Effector memory CD4-positive, alpha-beta T cell (primary cell): ENCODE measurements at regions not wholly inside any gene's neighbourhood (a gene's known extent, or its start where the extent isn't known, plus 50 kb on each side); places are given as distances from the start of the nearest gene placed in this dataset.

ENCODE experiments used
- DNase-seq, 3 donors: peaks; one replicate each; pipeline ENCODE4 v3.0.0-alpha.2; 2020
- H3K27ac ChIP-seq: 2 replicates; pipeline ENCODE4 v1.7.0; 2013; ENCODE audit warnings: mild to moderate bottlenecking, low read length, moderate library complexity; ENCODE audit not compliant: insufficient read depth, poor library complexity, severe bottlenecking
- H3K27me3 ChIP-seq: replicated peaks from 2 replicates; pipeline ENCODE4 v1.7.0; 2013; ENCODE audit warnings: mild to moderate bottlenecking, low read length; ENCODE audit not compliant: insufficient read depth, control insufficient read depth, poor library complexity, severe bottlenecking
- H3K36me3 ChIP-seq: 2 replicates; pipeline ENCODE4 v1.7.0; 2013; ENCODE audit warnings: mild to moderate bottlenecking, low read length, moderate library complexity; ENCODE audit not compliant: control insufficient read depth, insufficient read depth
- H3K4me1 ChIP-seq: 2 replicates; pipeline ENCODE4 v1.7.0; 2013; ENCODE audit warnings: low read length, mild to moderate bottlenecking; ENCODE audit not compliant: control insufficient read depth, insufficient read depth, poor library complexity, severe bottlenecking
- H3K4me3 ChIP-seq: 2 replicates; pipeline ENCODE4 v1.7.0; 2013; ENCODE audit warnings: low read length, low read depth, mild to moderate bottlenecking; ENCODE audit not compliant: insufficient read depth, poor library complexity, severe bottlenecking
- H3K9me3 ChIP-seq: 2 replicates; pipeline ENCODE4 v1.7.0; 2013; ENCODE audit warnings: mild to moderate bottlenecking, low read length, moderate library complexity; ENCODE audit not compliant: control insufficient read depth

DNA sequence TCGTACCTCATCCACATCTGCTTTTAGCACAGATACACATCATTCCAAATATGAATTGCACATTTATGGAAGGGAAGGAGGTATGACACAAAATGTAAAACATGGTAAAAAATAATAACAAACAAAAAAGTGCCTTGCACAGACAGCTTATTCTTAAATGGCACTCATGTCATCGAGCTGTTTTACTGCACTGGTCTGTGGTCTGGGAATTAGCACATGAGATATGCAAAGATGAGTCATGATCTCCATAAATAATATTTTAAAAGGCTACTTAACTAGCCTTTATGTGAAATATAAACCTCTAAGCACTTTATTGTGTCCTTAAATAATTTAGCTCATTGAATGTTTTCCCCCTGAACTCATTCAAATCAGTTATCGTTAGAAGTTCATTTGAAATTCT, 142.2 kb upstream of the ZNF385D start:
- no peaks in the 10 kb centered on the region for H3K27me3 ChIP-seq
- H3K4me1 ChIP-seq: no peaks in the 10 kb centered on the region
- no peaks in the 10 kb centered on the region for H3K9me3 ChIP-seq
- no peaks in the 10 kb centered on the region for H3K36me3 ChIP-seq
- no peak overlapping the region for H3K27ac ChIP-seq
- H3K4me3 ChIP-seq: no peak overlapping the region
- no peak for DNase-seq

DNA sequence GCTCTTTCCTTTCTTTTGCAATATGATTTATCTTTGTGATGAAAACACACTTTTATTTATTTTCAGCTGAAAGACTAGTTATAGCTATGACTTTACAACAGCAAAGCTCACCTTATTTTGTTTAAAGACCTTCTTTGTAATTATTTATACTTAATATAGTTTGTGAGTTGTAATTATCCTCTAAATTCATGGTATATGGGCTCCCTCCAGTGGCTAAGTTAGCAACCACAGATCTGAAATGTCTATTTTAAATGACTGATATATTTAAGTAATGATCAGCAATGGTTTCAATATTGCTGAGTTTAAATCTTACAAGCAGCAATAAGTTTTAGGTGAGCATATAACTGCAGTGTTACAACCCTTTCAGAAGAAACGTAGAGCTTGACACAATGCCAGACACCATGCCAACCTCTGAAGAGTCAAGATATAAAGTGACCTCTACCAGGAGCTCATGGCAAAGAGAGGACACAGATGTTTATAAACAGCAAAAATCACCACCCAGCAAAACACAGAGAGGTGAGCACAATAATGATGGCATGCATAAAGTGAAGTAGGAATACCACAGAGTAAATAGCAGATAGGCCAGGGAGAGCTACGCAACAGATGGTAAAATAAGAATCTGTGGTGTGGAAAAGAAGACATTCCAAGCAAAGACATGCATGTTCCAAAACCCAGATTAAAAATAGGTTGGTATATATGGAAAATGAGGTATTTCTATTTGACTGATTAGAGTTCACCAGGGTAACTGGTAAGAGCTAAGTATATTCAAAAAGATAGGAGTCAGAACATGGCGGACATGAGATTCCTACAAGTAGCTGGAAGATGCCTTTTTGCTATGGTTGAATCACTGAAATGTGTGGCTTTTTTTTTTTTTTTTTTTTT, 143.7 kb upstream of the ZNF385D start:
- no peak for DNase-seq
- H3K36me3 ChIP-seq: no peaks in the 10 kb centered on the region

DNA sequence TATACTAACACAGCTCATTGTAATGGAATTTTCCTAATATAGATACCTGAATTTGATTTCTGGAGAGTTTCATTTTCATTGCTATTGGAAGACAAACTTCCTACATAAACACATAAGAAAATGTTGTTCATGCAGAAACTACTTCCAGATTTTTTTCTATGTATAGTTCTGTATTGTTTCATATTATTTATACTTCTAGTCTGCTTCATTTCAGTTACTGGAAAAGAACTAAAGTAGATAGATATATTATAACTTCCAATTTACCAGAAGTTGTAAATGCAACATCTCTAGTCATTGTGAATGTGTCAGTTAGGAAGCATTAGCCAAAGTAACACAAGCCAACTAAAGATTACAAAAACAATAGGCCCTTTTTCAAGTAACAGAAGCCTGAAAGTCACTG, 147.3 kb upstream of the ZNF385D start:
- Histone ChIP-seq H3K4me1 (no peaks in the 10 kb centered on the region), H3K27me3 (no peaks in the 10 kb centered on the region), H3K27ac (no peak overlapping the region), H3K4me3 (no peak overlapping the region), H3K36me3 (no peaks in the 10 kb centered on the region), H3K9me3 (no peaks in the 10 kb centered on the region)
- DNase-seq: no peak

More for the DNA sequence above, 143.7 kb upstream of the ZNF385D start:
- Histone ChIP-seq H3K27me3 (no peaks in the 10 kb centered on the region), H3K27ac (no peak overlapping the region), H3K4me1 (no peaks in the 10 kb centered on the region), H3K4me3 (no peak overlapping the region), H3K9me3 (no peaks in the 10 kb centered on the region)

DNA sequence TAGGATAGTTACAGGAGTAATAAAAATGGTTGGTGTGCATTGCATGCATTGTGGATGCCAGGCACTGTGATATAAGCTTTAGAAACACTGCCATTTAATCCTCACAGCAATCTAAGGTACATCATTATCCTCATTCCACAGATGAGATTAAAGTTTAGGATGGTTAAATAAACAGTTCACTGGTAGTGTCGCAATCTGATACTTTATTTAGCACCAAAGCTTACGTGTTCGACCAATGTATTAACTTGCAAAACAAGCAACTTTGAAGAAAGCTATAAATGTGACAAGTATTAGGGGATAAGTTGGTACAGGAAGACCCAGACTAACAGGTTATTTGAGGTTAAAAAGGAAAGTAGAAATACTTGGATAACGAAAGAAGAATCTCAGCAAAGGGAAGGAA, 150.5 kb upstream of the ZNF385D start:
- Histone ChIP-seq H3K9me3 (no peaks in the 10 kb centered on the region), H3K27ac (no peak overlapping the region), H3K4me1 (no peaks in the 10 kb centered on the region), H3K36me3 (no peaks in the 10 kb centered on the region), H3K4me3 (no peak overlapping the region), H3K27me3 (no peaks in the 10 kb centered on the region)
- DNase-seq: no peak

DNA sequence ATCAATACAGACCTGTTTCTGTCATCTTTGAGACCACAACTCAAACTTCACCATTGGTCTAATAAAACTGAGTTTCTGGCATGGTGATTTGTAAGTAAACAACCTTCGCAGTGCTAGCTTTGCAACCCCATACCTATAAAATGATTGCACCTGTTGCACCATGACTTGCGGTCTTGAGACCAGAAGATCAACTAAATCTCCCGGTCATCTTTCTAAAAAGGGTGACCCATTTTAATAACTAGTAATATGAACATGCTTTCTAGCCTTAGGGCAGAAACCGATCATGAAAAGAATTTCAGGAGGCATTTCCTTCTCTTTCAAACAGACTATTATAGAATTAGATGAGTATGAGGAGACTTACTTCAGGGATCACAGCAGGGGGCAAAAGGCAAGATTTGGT, 151.9 kb upstream of the ZNF385D start:
- Histone ChIP-seq H3K4me1 (no peaks in the 10 kb centered on the region), H3K27ac (no peak overlapping the region), H3K27me3 (no peaks in the 10 kb centered on the region), H3K4me3 (no peak overlapping the region), H3K36me3 (no peaks in the 10 kb centered on the region), H3K9me3 (no peaks in the 10 kb centered on the region)
- DNase-seq: no peak

DNA sequence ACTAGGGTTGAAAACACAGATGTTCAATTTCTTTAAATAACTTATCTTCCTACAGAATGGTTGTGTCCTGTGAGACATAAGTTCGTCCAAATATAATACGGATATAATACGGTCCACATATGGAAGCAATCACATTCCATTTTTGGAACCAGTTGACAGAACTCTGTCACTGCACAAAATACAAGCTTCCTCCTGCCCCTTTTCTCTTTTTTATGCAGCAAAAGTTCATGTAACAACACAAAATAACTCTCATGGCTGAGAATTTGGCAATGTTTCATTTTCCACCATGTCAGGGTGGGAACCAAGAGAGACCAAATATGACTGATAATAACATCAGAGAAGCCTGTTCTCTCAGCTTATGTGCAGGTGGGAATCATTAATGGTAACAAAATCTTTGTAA, 158.1 kb upstream of the ZNF385D start:
- Histone ChIP-seq H3K36me3 (no peaks in the 10 kb centered on the region), H3K27ac (no peak overlapping the region), H3K4me3 (no peak overlapping the region), H3K4me1 (no peaks in the 10 kb centered on the region), H3K9me3 (no peaks in the 10 kb centered on the region), H3K27me3 (no peaks in the 10 kb centered on the region)
- no peak for DNase-seq

DNA sequence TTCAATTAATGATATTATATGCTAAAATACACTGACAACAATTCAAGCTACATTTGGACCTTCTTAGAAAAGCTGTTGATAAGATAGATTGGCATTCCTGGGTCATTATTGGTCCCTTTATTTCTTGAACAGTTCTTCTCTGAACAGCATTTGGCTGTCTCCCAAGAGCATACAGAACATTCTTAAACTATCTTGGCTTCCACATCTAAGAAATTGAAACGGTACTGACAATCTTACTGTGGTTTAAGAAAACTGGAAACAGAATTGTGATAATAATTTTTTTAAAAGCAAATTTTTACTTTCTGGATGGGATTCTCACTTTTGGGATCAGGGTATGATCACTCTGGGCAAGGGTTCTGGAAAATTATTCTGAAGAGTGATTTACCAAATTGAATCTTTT, 161.7 kb upstream of the ZNF385D start:
- H3K9me3 ChIP-seq: no peaks in the 10 kb centered on the region
- no peaks in the 10 kb centered on the region for H3K27me3 ChIP-seq
- DNase-seq: no peak
- no peak overlapping the region for H3K27ac ChIP-seq
- no peaks in the 10 kb centered on the region for H3K4me1 ChIP-seq
- no peak overlapping the region for H3K4me3 ChIP-seq
- H3K36me3 ChIP-seq: no peaks in the 10 kb centered on the region

DNA sequence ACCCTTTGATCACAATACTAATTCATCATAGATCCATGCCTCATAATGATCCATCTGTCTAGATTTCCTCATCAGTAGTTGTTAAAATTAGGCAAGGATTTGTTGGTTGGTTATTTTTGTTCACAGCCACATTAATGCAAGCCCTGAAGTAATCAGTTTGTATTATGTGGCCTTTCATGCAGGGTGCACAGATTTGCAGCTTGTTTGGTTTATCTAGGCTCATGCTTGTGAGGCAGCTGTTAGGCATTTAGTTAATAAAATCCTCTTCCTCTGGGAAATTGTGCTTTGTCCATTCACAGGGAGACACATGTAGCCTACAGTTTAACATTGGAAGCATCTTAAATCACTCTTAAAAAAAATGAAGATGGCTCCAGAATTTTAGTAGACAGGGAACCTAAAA, 162.8 kb upstream of the ZNF385D start:
- Histone ChIP-seq H3K4me1 (no peaks in the 10 kb centered on the region), H3K9me3 (no peaks in the 10 kb centered on the region), H3K27ac (no peak overlapping the region), H3K4me3 (no peak overlapping the region), H3K27me3 (no peaks in the 10 kb centered on the region), H3K36me3 (no peaks in the 10 kb centered on the region)
- DNase-seq: no peak

DNA sequence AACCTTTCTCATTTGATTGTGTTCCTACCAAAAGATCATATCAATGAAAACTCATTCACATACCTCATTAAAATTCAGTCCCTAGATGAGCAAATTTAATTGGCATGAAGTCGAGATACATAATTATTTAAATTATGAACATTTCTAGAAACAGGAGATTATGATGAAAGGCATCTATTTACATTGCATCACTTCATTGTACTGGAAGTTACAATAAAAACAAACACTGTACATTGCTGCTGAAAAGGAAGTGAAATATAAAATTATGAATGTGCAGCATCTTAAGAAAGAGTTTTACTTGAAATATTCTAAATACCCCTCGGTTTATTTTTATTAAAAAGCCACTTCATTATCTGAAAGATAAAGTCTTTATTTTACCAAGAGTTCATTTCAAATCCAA, 163.4 kb upstream of the ZNF385D start:
- no peaks in the 10 kb centered on the region for H3K4me1 ChIP-seq
- no peak for DNase-seq
- H3K36me3 ChIP-seq: no peaks in the 10 kb centered on the region
- H3K27me3 ChIP-seq: no peaks in the 10 kb centered on the region
- no peaks in the 10 kb centered on the region for H3K9me3 ChIP-seq
- H3K27ac ChIP-seq: no peak overlapping the region
- no peak overlapping the region for H3K4me3 ChIP-seq

DNA sequence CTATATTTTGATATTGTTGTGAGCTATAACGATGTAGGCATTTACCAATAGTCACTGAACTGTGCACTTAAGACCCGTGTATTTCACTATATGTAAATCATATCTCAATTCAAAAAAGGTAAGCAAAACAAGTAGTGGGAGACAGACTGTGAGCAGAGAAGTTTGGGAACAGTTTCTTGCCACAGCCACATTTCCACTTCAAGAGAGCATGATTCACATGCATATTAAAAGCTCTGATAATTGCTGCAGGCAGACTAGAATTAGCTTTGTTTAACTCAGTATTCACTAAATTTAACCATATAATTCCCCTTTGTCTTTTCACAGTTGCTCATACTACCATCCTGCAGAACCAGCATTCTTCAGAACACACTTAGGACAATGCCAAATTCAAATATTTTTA, 168.4 kb upstream of the ZNF385D start:
- H3K4me3 ChIP-seq: no peak overlapping the region
- H3K36me3 ChIP-seq: no peaks in the 10 kb centered on the region
- H3K9me3 ChIP-seq: no peaks in the 10 kb centered on the region
- DNase-seq: no peak
- H3K27ac ChIP-seq: no peak overlapping the region
- H3K27me3 ChIP-seq: no peaks in the 10 kb centered on the region
- H3K4me1 ChIP-seq: no peaks in the 10 kb centered on the region
